COLO668 (cell line): ENCODE measurements at regions not wholly inside any gene's neighbourhood (a gene's known extent, or its start where the extent isn't known, plus 50 kb on each side); places are given as distances from the start of the nearest gene placed in this dataset.
"Not testable (repeated sequence)": the region's sequence is repeated elsewhere in the genome, so short reads cannot be mapped to it uniquely, and the experiment has no call there.

Experiments used
- DNase-seq: peaks from one replicate; lab custom pipeline; 2025; ENCODE audit not compliant: unreplicated experiment; lab: John Stamatoyannopoulos, UW

GRCh38 chrX:40530509-40530908, 50.3 kb upstream of the ATP6AP2 start:
- DNase-seq: no peak

DNA sequence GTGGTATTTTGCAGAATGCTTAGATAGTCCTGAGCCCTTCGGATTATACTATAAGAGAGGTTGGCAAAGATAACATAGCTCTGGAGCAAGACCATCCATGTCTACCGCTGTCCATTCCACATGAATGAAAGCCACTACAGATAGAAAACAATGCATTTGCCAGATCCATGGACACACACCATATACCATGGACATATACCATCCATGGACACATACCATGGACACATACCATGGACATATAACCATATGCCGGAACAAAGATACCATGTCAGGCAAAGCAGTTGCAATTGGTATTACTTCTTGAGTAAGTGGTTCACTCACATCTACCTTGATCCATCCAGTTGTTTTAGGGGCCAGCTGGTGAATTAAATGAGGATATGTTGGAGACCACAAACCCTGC, 53.2 kb upstream of the ATP6AP2 start:
- no peak for DNase-seq

DNA sequence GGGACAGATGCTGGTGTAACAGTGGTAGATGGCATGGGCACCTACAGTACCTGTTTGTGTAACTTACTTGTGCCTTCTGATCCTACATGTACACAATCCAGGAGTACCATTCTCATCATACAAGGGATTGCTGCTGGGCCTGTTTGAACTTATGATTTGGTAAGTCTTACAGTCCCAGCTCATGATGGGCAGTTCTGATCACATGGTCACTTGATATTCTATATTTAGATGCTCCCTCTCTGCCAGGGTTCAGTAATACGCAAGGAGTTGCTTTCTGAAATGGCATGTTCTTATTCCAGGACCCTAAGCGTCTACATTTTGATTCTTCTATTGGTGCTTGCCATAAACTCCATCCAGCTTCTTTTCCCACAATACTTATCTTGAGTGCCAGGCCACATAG, 54.4 kb upstream of the ATP6AP2 start:
- no peak for DNase-seq

DNA sequence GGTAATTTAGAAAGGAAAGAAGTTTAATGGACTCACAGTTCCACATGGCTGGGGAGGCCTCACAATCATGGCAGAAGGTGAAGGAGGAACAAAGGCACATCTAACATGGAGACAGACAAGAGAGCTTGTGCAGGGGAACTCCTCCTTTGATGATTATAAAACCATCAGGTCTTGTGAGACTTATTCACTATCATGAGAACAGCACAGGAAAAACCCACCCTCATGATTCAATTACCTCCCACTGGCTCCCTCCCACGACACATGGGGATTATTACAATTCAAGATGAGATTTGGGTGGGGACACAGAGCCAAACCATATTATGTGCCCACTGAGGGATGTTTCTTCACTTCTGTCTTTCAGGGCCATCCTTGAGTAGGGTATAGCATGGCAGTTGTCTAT, 54.9 kb upstream of the ATP6AP2 start:
- DNase-seq: not testable (repeated sequence)

GRCh38 chrX:40524423-40524822, 56.3 kb upstream of the ATP6AP2 start:
- DNase-seq: no peak

- no peak for DNase-seq
These were observed 56.9 kb upstream of the ATP6AP2 start for GRCh38 chrX:40523852-40524251.

DNA sequence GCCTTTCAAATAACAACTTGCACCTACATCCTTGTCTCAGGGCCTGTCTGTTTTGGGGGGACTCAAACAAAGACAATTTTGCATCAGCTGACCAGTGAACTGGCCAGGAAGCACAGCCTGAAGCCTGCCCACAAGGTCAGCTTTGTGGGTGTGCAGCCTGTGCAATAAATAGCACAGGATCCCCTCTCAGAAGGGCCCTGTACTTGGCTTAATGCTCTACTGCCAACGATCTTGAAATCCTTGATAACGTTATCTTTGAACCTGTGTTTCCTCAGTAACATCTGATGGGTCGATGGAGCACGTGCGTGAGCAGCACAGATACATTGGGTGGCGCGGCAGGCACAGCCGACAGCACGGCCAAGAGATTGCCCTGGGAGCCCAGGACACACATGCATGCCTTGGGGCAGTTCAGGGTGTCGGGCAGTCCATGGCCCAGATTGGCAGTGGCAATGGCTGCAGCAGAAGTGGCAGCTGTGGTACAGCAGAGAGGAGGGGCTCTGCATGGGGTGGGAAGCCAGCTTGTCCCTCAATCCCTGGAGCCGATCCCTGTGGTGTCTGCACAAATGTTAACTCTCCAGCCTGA, 58.8 kb upstream of the ATP6AP2 start:
- no peak for DNase-seq

DNA sequence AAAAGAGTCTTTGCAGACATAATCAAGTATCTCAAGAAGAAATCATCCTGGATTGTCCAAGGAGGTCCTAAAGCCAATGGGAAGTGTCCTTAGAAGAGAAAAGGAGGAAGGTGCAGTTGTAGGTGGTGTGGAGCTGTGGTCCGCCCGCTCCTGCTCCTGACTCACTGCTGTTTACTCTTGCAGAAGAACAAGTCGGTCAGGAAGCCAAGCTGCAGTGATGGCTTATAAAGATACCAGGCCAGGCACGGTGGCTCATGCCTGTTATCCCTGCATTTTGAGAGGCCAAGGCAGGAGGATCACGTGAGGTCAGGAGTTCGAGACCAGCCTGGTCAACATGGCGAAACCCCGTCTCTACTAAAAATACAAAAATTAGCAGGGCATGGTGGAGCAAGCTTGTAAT, 66.4 kb upstream of the ATP6AP2 start:
- DNase-seq: no peak

DNA sequence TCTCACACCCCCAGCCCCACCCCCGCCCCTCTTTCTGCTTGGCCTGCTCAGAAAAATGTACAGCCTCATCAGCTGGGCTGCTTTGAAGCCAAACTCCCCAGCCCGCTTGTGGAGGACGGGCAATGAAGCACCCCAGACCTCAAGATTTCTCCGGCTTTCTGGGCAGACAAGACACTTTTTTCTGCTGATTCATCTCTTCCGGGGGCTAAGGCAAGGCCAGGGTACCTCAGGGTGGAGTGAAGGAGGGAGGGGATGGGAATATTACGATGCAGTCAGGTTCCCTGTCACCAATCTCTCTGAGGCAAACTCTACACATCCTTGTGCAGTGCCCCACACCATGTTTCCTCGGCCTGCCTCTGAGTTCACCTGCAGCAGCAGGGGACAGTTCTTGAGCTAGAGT, 66.9 kb upstream of the ATP6AP2 start:
- DNase-seq: no peak

DNA sequence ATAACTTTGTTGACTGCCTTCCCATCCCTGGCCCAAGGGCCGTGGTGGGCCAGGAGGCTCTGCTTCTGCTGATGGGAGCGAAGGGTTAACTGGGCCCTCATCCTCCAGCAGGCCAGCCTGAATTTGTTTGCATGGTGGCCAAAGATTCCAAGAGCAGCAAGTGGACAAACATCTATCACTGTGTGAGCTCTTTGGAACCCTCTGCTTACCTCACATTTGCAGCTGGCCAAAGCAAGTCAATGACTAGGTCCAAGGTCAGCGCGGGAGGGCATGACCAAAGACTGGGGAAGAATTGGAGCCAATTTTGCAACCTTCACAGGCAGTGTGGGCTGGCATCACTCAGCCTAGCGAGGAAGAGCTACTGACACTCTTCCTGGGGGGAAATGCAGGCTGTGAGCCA, 67.8 kb upstream of the ATP6AP2 start:
- DNase-seq: no peak

DNA sequence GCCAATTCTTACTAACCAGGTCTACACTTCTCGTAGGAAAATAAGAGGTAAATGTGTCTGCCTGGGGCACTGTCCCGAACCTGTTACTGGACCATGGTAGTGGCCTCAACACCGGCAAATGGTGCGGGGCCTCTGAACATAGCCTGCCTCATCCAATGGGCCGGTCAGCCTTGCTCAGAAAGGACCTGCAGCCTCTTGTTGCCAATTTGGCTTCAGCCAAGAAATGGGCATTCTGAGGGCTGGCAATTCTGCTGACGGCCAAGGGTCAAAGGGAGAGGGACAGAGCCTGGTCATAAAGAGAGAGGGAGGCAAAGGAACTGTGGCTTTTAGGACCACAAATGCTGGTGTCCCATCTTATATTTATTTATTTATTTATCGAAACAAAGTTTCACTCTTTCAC, 69.5 kb upstream of the ATP6AP2 start:
- no peak for DNase-seq

DNA sequence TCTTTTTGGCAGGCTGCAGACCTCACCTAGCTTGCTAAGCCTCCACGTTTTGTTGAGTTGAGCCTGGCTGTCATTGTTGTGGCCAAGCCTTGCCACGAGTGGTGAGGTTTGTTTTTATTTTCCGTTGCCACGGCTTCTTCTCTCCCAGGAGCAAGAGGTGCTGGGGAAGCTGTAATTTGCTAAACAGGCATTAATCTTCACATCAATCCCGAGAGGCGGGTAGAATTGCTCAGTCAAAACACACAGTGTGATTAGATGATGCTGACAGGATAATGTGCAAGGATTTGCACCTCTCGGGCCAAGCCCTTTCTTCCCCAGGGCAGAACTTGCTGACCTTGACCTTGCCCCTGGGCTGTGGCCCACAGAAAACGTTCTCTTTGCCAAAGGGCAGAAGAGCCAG, 72.2 kb upstream of the ATP6AP2 start:
- DNase-seq: no peak

DNA sequence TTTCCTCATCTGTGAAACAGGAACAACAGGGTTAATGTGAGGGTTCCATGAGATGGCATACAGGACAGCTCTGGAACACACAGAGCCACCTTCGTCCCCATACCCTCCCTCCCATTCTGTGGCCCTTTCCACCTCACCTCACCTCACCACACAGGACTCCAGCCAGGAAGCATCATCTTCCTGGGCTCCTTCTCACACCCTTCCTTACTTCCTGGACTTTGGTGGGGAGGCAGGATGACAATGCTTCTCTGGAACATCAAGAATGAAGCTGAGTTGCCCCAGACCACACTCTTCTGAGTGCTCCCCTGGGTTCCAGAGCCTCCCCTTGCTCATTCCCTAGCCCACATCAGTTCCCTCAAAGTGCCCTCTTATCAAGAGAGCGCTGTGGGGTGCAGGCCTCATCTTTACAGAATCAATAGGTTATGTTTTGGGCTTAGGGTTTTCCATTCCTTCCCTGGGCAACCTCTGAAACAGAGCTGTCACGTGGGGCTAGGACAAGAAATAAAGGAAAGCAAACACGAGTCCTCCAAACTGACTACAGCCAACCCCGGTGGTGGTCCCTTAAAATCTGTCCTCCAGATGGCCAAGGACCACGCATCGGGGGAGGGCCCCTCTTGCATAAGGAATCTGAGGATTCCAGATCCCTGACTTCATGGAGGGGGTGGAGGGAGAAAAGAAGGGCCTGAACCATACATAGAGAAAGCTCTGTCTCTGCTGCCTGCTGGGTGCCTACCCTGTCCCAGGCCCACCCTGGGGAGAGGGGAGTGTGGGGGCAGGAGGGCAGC, 74.4 kb upstream of the ATP6AP2 start:
- DNase-seq: no peak

- DNase-seq: no peak
These were observed 75.8 kb upstream of the ATP6AP2 start for GRCh38 chrX:40504801-40505605.

DNA sequence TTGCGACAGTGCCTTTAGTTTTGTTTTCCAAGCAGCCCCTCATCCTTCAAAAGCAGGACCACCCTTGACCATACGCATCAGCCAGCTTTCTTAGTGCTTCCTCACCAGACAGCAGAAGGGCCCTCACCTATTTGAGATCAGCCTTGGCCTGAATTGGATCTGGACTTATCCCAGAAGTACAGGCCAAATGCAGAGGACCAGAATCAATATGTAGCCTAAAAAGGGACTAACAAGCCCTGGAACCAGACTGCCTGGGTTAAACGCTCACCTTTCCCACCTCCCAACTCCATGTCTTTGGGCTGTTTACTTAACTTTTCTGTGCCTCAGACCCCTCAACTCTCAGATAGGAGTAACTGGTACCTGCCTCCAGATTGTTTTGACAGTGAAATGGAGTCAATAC, 77.7 kb upstream of the ATP6AP2 start:
- DNase-seq: no peak

GRCh38 chrX:40502688-40503087, 78.1 kb upstream of the ATP6AP2 start:
- DNase-seq: no peak

DNA sequence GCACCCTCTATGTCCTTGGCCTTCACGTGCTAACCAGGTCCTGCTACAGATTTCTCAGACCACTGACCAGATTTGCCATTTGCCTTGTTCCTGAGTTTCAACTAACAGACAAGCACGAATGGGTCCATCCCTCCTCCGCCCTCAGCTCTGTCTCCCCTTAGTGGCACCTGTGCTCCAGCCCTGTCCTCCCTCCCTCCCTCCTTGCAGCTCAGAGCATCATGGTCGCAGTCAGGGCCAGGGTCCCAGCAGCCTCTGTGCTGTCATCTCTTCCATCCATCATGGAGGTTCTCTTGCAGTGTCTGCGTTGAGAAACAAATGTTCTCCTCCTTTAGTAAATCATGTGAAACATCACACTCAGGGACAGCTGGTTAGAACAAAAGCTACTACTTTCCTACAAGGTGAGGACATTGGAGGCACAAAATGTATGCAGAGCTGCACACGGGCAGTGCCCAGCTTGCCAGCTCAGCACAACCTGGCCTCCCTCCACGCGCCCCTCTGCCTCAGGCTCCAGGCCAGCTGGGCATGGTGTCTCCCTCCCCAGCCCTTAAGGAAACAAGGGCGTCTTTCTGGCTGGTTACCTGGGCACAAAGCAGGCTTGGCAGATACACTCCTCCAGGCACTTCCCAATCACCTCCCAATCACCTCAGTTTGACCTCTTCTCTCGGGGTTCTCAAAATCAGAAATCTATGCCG, 79.5 kb upstream of the ATP6AP2 start:
- DNase-seq: no peak

- no peak for DNase-seq
These were observed 84.0 kb upstream of the ATP6AP2 start for GRCh38 chrX:40496728-40497127.

- no peak for DNase-seq
These were observed 85.1 kb upstream of the ATP6AP2 start for GRCh38 chrX:40495659-40496058.

DNA sequence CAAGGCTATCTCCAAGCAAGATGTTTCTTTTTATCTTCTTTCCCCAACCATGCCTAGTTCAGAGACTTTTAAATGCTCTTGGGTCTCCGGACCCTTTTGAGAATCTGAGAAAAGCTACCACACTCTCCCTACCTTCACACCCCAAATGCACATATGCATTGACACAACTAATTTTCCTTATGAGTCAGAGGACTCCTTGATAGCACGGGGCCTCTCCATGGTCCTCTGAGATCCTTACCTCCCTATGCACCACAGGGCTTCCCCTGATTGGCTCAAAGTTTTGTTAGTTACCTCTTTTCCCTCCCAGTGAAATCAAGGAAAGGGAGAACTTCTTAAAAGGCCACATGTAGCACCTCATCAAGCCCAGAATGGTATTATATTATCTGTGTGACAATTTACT, 86.8 kb upstream of the ATP6AP2 start:
- no peak for DNase-seq

DNA sequence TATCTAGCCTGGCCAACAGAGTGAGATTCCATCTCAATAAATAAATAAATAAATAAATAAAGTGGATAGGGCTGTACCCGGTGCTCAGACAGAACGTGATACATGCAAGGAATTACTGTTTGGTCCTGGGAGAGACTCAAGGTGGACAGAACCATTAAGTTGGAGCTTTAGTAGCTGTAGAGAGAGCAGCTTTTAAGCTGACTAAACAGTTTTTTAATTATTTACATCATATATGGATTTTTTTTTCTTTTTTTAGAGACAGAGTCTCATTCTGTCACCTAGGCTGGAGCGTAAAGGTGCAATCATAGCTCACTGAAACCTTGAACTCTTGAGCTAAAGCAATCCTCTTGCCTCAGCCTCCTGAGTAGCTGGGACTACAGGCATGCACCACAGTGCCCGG, 92.5 kb upstream of the ATP6AP2 start:
- no peak for DNase-seq

- DNase-seq: no peak
These were observed 94.8 kb upstream of the ATP6AP2 start for GRCh38 chrX:40485973-40486372.
